Right lobe of liver (tissue), 4 donors: ENCODE measurements at regions not wholly inside any gene's neighbourhood (a gene's known extent, or its start where the extent isn't known, plus 50 kb on each side); places are given as distances from the start of the nearest gene placed in this dataset.
"Not testable (repeated sequence)": the region's sequence is repeated elsewhere in the genome, so short reads cannot be mapped to it uniquely, and the experiment has no call there.

Experiments
- CTCF ChIP-seq, 4 donors: fragments of 200-600 bp in 3 of 4; fragments of 450-650 bp in 1 of 4; IDR thresholded peaks; one replicate each; pipeline versions ENCODE4 v1.5.1 to v1.8.0; 2016 to 2022; ENCODE audit warnings: antibody characterized with exemption in 4 of 4, mild to moderate bottlenecking in 2 of 4
- POLR2A ChIP-seq: fragments of 450-650 bp; IDR thresholded peaks from one replicate; pipeline ENCODE4 v1.6.1; 2017; ENCODE audit warnings: antibody characterized with exemption, mild to moderate bottlenecking
- donor health status: DM: no; HTN: no; CAD: no.
- donor health status: DM: no; HTN: no; CAD: no.
- donor health status: DM: no; HTN: yes; CAD: no.

GRCh38 chr10:47600604-47601003 is 77.2 kb upstream of the AGAP9 start:
- TF ChIP-seq CTCF (IDR thresholded peaks at IDR 0.05); POLR2A: not testable (repeated sequence)
